ENCODE measurements at regions not wholly inside any gene's neighbourhood (a gene's known extent, or its start where the extent isn't known, plus 50 kb on each side); places are given as distances from the start of the nearest gene placed in this dataset.

DNA sequence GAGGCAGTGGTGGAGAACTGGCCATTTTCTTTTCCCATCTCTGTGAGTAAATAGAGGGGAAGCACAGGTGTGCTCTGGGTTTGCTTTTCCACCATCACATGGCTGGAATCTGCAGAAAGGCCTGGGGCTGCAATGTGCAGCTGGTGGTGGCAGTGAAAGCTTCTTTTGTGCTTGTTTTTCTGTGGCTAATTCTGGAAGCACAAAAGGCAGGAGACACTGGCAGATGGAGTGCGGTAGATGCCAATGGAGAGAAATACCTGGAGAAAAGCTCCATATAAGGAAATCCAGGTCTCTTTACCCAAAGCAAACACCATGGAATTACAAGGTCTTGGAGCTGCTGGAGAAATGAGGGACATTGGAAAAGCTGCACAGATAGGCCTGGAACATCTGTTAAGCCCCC, 146.9 kb downstream of the HAPSTR1 start:
- CTCF ChIA-PET (ENCODE audit: low intra/inter-chr PET ratio), result no interaction called here

More for the DNA sequence above, 146.9 kb downstream of the HAPSTR1 start:
- FAIRE-seq (no peak), DNase-seq (ENCODE audit: extremely low read depth in 1 of 4, low spot score in 3 of 4) (no peak), ATAC-seq (no peak)
- H3K4me1 ChIP-seq (replicated peaks in 1 of 2; ENCODE audit: control insufficient read depth in 2 of 2, insufficient read depth in 2 of 2, low read length in 2 of 2), result no peaks in the 10 kb centered on the region
- H3K79me2 ChIP-seq (ENCODE audit: control insufficient read depth, insufficient read depth, low read length), result no peaks in the 10 kb centered on the region
- H2AFZ ChIP-seq (ENCODE audit: low read depth, low read length), result no peak overlapping the region
- H4K20me1 ChIP-seq (replicated peaks; ENCODE audit: control insufficient read depth, insufficient read depth, low read length), result no peaks in the 10 kb centered on the region
- in situ Hi-C loops (cut with MboI) (no loop called here), intact Hi-C loops (cut with micrococcal nuclease) (no loop called here)
- H3K9me3 ChIP-seq (replicated peaks; ENCODE audit: control insufficient read depth, insufficient read depth, low read depth, low read length), result no peaks in the 10 kb centered on the region
- WGBS (ENCODE audit: insufficient coverage, low coverage, missing lambda C conversion rate), result 0% methylated on average over 1 of the region's 1 CpG
- no TSS peak for BruUV-seq (replicated peaks)
- no peak overlapping the region for H3K4me2 ChIP-seq (ENCODE audit: insufficient read depth, low read length)
- H3K9ac ChIP-seq (ENCODE audit: insufficient read depth in 1 of 2, low read depth in 2 of 2, low read length in 2 of 2), result no peak overlapping the region
- no peak overlapping the region for H3K4me3 ChIP-seq
- H3K36me3 ChIP-seq (ENCODE audit: control insufficient read depth, insufficient read depth, low read length), result no peaks in the 10 kb centered on the region
- TF ChIP-seq ARNT (IDR thresholded peaks at IDR 0.05) (no peak), POLR2AphosphoS2 (IDR thresholded peaks at IDR 0.05; ENCODE audit: low read length) (no peak), IRF2 (CRISPR knock-in tag; IDR thresholded peaks at IDR 0.05) (no peak), BRD9 (IDR thresholded peaks at IDR 0.05; ENCODE audit: low read depth, partially characterized antibody) (no peak), ZNF140 (CRISPR knock-in tag; IDR thresholded peaks at IDR 0.05) (no peak), ZNF583 (CRISPR knock-in tag; IDR thresholded peaks at IDR 0.05) (no peak), FUS (optimal IDR thresholded peaks at IDR 0.05; ENCODE audit: low read depth, low read length) (no peak), RB1 (IDR thresholded peaks at IDR 0.05; ENCODE audit: low read depth) (no peak), YY1 (IDR thresholded peaks at IDR 0.05; ENCODE audit: borderline replicate concordance in 1 of 3, control insufficient read depth in 1 of 3, extremely low read depth in 1 of 3, insufficient read depth in 3 of 3, insufficient read length in 1 of 3, insufficient replicate concordance in 2 of 3, low read depth in 1 of 3, low read length in 2 of 3) (no peak), KHSRP (IDR thresholded peaks at IDR 0.05) (no peak), CHD1 (IDR thresholded peaks at IDR 0.05; ENCODE audit: low read length) (no peak), ETV6 (IDR thresholded peaks at IDR 0.05; ENCODE audit: borderline replicate concordance in 1 of 2, low read depth in 2 of 2, low read length in 1 of 2) (no peak), ETV6 (CRISPR knock-in tag; IDR thresholded peaks at IDR 0.05; ENCODE audit: borderline replicate concordance) (no peak), CREBBP (IDR thresholded peaks at IDR 0.05; ENCODE audit: low read depth, low read length) (no peak)
- TF ChIP-seq, protein P1, sequence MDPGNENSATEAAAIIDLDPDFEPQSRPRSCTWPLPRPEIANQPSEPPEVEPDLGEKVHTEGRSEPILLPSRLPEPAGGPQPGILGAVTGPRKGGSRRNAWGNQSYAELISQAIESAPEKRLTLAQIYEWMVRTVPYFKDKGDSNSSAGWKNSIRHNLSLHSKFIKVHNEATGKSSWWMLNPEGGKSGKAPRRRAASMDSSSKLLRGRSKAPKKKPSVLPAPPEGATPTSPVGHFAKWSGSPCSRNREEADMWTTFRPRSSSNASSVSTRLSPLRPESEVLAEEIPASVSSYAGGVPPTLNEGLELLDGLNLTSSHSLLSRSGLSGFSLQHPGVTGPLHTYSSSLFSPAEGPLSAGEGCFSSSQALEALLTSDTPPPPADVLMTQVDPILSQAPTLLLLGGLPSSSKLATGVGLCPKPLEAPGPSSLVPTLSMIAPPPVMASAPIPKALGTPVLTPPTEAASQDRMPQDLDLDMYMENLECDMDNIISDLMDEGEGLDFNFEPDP (CRISPR knock-in tag; IDR thresholded peaks at IDR 0.05), result no peak
- TF ChIP-seq, protein P2, sequence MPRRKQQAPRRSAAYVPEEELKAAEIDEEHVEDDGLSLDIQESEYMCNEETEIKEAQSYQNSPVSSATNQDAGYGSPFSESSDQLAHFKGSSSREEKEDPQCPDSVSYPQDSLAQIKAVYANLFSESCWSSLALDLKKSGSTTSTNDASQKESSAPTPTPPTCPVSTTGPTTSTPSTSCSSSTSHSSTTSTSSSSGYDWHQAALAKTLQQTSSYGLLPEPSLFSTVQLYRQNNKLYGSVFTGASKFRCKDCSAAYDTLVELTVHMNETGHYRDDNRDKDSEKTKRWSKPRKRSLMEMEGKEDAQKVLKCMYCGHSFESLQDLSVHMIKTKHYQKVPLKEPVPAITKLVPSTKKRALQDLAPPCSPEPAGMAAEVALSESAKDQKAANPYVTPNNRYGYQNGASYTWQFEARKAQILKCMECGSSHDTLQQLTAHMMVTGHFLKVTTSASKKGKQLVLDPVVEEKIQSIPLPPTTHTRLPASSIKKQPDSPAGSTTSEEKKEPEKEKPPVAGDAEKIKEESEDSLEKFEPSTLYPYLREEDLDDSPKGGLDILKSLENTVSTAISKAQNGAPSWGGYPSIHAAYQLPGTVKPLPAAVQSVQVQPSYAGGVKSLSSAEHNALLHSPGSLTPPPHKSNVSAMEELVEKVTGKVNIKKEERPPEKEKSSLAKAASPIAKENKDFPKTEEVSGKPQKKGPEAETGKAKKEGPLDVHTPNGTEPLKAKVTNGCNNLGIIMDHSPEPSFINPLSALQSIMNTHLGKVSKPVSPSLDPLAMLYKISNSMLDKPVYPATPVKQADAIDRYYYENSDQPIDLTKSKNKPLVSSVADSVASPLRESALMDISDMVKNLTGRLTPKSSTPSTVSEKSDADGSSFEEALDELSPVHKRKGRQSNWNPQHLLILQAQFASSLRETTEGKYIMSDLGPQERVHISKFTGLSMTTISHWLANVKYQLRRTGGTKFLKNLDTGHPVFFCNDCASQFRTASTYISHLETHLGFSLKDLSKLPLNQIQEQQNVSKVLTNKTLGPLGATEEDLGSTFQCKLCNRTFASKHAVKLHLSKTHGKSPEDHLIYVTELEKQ (CRISPR knock-in tag; IDR thresholded peaks at IDR 0.05), result no peak
- TF ChIP-seq, protein P3, sequence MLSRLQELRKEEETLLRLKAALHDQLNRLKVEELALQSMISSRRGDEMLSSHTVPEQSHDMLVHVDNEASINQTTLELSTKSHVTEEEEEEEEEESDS (CRISPR knock-in tag; IDR thresholded peaks at IDR 0.05), result no peak
- H3K9me1 ChIP-seq (ENCODE audit: control insufficient read depth, insufficient read depth, low read length), result no peaks in the 10 kb centered on the region
- POLR2A ChIA-PET, result interaction anchor here (0.5 kb wide), 1 partner anchor 10 kb away, joined by 3 read pairs; no protein-coding TSS in a partner anchor
- no peak overlapping the region for H3K27ac ChIP-seq (ENCODE audit: extremely low read depth, low read depth, low read length)
- no peaks in the 10 kb centered on the region for H3K27me3 ChIP-seq (ENCODE audit: control insufficient read depth in 2 of 2, insufficient read depth in 2 of 2, low read length in 2 of 2)
